HS-27A (cell line): ENCODE measurements at regions not wholly inside any gene's neighbourhood (a gene's known extent, or its start where the extent isn't known, plus 50 kb on each side); places are given as distances from the start of the nearest gene placed in this dataset.
"Not testable (repeated sequence)": the region's sequence is repeated elsewhere in the genome, so short reads cannot be mapped to it uniquely, and the experiment has no call there.

ENCODE experiments used
- DNase-seq: peaks from one replicate; pipeline ENCODE4 v3.0.0-alpha.2; 2012; ENCODE audit warnings: low read depth, missing footprints

DNA sequence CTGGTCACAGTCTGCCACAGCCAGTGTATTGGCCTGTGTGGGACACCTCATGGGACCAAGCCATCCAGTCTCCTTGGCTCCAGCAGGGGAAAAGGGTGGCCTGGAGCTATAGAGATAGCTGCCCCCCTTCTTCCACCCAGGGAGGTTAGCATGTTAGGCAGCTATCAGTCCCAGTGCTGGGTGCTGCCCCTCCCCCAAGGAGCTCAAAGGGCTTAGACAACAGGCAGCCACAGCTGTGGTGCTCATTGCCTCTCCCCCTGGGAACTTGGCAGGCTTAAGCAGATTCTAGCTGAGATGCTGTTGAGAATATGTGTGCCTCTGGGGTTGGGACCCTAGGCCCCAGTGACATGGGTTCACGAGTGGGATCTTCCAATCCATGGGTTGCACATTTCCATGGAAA lies 226.0 kb upstream of the PTGER4 start:
- no peak for DNase-seq

DNA sequence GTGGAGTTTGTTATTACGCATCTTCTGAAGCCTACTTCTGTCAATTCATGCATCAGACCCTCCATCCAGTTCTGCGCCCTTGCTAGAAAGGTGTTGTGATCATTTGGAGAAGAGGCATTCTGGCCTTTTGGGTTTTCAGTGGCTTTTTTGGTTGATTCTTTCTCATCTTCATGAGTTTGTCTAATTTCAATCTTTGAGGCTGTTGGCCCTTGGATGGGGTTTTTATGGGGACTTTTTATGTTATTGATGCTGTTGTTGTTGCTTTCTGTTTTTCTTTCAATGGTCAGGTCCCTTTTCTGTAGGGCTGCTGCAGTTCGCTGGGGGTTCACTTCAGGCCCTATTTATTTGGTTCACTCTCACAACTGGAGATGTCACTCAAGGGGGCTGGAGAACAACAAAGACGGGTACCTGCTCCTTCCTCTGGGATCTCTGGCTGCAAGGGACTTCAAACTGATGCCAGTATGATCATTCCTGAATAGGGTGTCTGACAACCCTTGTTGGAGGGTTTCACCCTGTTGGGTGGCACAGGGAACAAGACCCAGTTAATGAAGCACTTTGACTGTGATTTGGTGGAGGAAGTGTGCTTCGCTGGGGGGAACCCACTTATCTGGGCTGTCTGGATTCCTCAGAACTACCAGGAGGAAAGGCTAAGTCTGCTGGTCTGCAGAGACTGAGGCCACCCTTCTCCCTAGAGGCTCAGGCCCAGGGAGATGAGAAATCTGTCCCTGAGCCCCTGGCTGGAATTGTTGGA lies 226.7 kb upstream of the PTGER4 start:
- no peak for DNase-seq

DNA sequence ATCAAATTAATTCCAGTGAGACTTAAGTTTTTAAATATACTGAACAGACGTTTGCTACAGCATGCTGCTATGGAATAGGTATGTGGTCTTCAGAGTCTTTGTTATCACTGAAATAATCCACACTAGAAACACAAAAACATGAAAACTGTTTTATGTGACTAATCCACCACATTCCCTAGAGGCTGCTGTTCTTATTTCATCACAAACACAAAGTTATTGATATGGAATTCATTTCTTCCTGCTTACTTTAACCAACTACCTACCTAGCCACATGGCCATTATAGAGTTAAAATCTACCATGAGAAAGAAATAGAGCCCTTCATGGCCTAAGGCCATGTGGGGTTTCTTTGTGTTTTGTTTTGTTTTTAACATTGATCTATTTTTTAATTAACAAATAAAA lies 232.3 kb upstream of the PTGER4 start:
- DNase-seq, result no peak

- DNase-seq, result peak; percentile 55
These were observed 232.8 kb upstream of the PTGER4 start for GRCh38 chr5:40446910-40447309.

- DNase-seq, result no peak
These were observed 237.4 kb upstream of the PTGER4 start for GRCh38 chr5:40442346-40442745.

GRCh38 chr5:40441733-40442132 lies 238.0 kb upstream of the PTGER4 start:
- no peak for DNase-seq

DNA sequence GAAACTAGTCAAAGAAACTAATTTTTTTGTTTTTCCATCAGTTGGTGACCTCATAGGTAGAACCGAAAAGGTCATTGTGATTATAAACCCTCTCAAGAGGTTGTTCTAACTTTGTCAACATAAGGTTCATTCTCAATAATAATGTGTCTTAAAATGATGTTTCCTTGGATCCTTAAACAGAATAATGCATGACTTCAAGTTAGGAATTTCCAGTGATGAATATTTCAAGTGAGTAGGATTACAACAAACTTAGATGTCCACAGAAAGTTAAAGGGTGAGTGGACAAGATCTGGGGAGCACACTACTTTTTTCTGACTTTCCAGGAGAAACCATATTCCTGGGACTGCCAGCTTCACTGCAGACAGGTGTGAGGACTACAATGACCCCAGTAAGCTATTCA lies 239.0 kb upstream of the PTGER4 start:
- DNase-seq, result no peak

DNA sequence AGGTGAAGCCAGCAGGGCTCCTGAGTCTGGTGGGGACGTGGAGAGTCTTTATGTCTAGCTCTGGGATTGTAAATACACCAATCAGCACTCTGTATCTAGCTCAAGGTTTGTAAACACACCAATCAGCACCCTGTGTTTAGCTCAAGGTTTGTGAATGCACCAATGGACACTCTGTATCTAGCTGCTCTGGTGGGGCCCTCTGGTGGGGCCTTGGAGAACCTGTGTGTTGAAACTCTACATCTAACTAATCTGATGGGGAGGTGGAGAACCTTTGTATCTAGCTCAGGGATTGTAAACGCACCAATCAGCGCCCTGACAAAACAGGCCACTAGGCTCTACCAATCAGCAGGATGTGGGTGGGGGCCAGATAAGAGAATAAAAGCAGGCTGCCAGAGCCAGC lies 240.6 kb upstream of the PTGER4 start:
- not testable (repeated sequence) for DNase-seq

GRCh38 chr5:40438646-40439045 lies 241.1 kb upstream of the PTGER4 start:
- not testable (repeated sequence) for DNase-seq

DNA sequence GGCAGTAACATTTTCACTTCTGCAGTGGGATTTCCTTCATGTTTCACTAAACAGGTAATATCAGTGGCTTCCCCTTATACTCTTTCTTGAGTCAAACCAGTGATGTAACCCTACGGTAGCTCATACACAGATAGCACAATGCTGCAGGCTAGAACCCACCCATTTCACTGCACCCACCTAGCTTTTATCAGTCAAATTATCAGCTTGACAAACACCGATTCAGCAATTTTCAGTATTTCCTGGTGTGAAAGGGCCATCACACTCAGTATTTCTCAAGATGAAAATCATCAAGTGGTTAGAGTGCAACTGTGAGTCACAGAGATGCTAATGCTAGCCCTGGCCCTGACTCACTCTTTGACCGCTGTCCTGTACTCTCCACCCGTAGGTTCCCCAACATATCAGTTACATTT lies 242.3 kb upstream of the PTGER4 start:
- DNase-seq, result peak; percentile 64

DNA sequence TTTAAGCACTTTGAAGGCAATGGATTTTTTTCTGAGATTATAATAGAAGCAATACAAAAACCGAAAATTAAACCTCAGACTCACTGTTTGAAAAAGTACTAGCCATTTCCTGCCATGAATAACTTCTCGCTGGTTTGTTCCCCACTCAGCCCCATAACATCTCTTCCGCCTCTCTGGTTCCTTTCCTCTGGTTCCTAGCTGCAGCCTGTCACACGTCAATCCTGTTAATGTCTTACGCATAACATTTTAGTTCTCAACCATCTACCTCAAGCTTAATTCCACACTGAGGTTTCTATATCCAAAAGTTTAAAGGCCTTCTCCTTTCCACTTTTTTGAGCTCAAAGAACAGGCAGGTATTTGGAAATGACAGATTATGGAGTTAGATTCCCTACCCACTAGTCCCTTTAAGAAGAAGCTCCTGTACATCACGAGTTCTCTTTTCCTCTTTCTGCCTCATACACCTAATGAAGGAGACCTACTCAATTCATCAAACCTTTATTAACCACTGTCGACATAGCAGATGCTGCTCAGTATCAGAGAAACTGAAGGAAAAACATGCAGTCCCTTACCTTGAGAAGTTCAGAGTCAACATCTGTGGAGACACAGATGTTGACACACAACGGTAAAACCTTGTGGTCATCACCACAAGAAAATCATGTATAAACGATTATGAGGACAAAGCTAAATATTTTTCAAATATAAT lies 243.0 kb upstream of the PTGER4 start:
- DNase-seq, result no peak

DNA sequence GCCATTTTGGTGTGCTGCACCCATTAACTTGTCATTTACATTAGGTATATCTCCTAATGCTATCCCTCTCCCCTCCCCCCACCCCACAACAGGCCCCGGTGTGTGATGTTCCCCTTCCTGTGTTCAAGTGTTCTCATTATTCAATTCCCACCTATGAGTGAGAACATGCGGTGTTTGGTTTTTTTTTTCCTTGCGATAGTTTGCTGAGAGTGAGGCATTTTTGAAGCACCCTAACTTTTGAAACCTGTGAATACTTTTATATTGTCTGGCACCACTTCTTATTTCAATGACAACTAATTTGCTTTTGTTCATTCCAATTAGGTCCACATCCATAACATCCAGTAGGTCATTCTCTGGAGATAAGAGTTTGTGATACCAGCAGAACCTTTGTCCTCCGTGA lies 244.0 kb upstream of the PTGER4 start:
- not testable (repeated sequence) for DNase-seq

DNA sequence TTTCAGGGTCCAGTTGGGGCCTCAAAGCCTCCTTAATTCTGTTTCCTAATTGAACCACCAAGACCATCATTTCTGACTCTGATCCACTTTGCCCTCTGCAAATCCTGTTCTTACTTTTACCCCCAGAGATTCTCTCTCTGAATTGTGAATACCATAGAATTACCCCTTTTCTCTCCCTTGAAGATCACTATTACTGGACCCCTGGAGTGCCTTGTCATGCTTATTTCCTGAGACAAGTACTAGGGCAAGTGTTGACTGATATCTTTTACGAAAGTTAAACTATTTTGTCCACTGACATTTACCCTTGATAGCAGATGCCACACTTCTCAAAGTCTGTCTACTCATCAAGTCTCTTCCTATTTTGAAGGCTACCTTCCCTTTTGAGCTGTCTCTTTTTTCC lies 246.9 kb upstream of the PTGER4 start:
- no peak for DNase-seq

- no peak for DNase-seq
These were observed 248.0 kb upstream of the PTGER4 start for GRCh38 chr5:40431734-40432133.

- no peak for DNase-seq
These were observed 249.5 kb upstream of the PTGER4 start for GRCh38 chr5:40430101-40430710.

- DNase-seq, result no peak
These were observed 250.2 kb upstream of the PTGER4 start for GRCh38 chr5:40429258-40430100.

DNA sequence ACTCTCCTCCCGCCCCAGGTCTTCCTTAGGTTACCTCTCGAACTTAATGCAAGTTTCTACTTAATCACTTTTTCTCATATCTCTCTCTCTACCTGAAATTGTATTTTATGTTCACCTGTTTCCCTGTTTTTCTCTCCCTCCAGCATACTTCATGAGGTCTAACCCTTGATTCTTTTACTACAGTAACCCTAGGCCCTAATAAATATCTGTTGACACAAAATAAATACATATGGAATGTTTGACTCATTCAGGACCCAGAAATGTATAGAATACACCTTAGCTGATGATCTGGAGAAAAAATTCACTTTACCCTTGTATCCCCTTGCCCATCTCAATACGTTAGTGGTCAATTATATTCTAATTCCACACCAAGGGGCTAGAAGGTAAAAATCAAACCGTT lies 250.9 kb upstream of the PTGER4 start:
- DNase-seq, result no peak

DNA sequence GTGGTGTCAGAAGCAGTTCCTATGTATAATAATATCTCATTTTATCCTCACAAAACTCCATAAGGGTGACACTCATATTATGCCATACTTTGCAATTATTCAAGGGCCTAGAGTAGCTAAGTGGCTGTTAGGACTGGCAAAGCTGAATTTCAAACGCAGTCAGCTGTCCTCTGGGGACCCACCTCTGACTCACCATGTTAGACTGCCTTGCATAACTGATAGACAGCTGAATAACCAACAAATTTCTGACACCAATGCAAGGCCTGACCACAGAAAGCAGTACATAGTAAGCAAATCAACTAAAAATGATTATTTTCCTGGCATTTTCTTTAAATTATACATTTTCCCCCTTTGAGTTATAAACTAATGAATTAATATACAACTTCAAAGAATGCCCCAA lies 251.6 kb upstream of the PTGER4 start:
- peak; percentile 69 for DNase-seq

DNA sequence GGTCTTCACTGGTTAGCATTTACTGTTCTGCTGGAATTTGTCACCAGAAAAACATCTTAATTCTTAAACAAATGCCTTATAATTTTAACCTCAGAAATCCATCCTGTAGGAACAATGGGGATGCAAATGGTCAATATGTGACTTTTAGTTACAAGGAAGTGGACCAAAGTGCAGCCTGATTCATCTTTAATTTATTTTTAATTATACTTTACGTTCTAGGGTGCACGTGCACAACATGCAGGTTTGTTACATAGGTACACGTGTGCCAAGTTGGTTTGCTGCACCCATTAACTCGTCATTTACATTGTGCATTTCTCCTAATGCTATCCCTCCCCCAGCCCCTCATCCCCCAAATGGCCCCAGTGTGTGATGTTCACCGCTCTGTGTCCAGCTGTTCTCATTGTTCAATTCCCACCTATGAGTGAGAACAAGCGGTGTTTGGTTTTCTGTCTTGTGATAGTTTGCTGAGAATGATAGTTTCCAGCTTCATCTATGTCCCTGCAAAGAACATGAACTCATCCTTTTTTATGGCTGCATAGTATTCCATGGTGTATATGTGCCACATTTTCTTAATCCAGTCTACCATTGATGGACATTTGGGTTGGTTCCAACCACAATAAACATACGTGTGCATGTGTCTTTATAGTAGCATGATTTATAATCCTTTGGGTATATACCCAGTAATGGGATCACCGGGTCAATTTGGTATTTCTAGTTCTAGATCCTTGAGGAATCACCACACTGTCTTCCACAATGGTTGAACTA lies 262.5 kb upstream of the PTGER4 start:
- DNase-seq, result not testable (repeated sequence)

GRCh38 chr5:40416588-40416987 lies 263.1 kb upstream of the PTGER4 start:
- no peak for DNase-seq

- DNase-seq, result no peak
These were observed 263.6 kb upstream of the PTGER4 start for GRCh38 chr5:40416098-40416497.

DNA sequence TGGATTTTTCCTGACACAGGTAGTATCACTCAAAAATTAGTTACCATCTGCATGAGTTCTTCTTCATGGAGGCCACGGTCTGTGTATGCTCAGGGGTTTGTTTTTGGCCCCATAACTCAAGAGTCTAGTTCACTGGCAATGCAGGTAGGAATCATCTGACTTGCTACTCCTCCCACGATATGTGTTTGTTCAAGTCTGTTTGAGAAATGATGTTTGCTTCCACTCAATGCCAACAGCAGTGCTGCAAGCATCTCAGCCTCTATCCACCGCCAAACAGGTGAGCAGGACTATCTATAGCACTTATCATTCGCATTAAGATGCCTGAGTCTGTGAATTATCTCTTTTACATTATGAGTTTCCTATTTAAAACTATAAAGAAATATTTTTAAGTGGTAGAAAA lies 264.8 kb upstream of the PTGER4 start:
- DNase-seq, result no peak
